Vagina (tissue), 2 donors: ENCODE measurements at regions not wholly inside any gene's neighbourhood (a gene's known extent, or its start where the extent isn't known, plus 50 kb on each side); places are given as distances from the start of the nearest gene placed in this dataset.

Experiments
- POLR2AphosphoS5 ChIP-seq, 2 donors: sonication (generic); formaldehyde crosslinking; IDR thresholded peaks; one replicate each; pipeline ENCODE4 v1.9.0; 2017; ENCODE audit warnings: antibody characterized with exemption in 2 of 2, mild to moderate bottlenecking in 2 of 2, low read depth in 1 of 2; ENCODE audit not compliant: insufficient read depth in 1 of 2
- TF ChIP-seq, protein P1 (sequence below), 3 experiments: fragments of 450-650 bp in 2 of 3; fragments of 200-600 bp in 1 of 3; sonication (generic) in 1 of 3; IDR thresholded peaks; one replicate each; pipeline ENCODE4 v1.5.1; 2017 to 2019; ENCODE audit warnings: antibody characterized with exemption in 3 of 3, mild to moderate bottlenecking in 2 of 3, moderate library complexity in 2 of 3

- TF ChIP-seq, protein P1, sequence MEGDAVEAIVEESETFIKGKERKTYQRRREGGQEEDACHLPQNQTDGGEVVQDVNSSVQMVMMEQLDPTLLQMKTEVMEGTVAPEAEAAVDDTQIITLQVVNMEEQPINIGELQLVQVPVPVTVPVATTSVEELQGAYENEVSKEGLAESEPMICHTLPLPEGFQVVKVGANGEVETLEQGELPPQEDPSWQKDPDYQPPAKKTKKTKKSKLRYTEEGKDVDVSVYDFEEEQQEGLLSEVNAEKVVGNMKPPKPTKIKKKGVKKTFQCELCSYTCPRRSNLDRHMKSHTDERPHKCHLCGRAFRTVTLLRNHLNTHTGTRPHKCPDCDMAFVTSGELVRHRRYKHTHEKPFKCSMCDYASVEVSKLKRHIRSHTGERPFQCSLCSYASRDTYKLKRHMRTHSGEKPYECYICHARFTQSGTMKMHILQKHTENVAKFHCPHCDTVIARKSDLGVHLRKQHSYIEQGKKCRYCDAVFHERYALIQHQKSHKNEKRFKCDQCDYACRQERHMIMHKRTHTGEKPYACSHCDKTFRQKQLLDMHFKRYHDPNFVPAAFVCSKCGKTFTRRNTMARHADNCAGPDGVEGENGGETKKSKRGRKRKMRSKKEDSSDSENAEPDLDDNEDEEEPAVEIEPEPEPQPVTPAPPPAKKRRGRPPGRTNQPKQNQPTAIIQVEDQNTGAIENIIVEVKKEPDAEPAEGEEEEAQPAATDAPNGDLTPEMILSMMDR (IDR thresholded peaks at IDR 0.05), result no peak
- no peak for TF ChIP-seq POLR2AphosphoS5 (IDR thresholded peaks at IDR 0.05; ENCODE audit: insufficient read depth in 1 of 2, low read depth in 1 of 2)
Measured at GRCh38 chr6:113434641-113435040, 422.5 kb upstream of the MARCKS start.
